ENCODE measurements at regions not wholly inside any gene's neighbourhood (a gene's known extent, or its start where the extent isn't known, plus 50 kb on each side); places are given as distances from the start of the nearest gene placed in this dataset.

DNA sequence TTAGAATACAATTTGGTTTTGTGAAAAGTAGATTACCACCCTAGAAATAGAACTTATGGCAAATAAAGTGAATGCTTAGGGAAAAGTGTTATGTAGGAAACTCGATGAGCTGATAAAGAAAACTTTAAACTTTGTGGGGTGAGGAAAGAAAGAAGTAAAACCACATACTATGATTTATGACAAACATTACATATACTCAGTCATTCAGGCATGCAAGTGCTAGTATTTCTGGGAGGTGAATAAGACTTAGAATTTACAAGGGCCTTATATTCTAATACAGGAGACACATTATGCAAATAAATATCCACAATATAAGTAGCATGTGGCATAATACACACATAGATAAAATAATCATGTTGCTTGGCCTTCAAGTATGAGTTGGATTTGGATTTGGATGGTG lies 618.1 kb downstream of the XIRP2 start:
- TF ChIP-seq POLR2A (IDR thresholded peaks at IDR 0.05; ENCODE audit: low read depth) (no peak), EP300 (IDR thresholded peaks at IDR 0.05) (no peak)
- TF ChIP-seq, protein P1, sequence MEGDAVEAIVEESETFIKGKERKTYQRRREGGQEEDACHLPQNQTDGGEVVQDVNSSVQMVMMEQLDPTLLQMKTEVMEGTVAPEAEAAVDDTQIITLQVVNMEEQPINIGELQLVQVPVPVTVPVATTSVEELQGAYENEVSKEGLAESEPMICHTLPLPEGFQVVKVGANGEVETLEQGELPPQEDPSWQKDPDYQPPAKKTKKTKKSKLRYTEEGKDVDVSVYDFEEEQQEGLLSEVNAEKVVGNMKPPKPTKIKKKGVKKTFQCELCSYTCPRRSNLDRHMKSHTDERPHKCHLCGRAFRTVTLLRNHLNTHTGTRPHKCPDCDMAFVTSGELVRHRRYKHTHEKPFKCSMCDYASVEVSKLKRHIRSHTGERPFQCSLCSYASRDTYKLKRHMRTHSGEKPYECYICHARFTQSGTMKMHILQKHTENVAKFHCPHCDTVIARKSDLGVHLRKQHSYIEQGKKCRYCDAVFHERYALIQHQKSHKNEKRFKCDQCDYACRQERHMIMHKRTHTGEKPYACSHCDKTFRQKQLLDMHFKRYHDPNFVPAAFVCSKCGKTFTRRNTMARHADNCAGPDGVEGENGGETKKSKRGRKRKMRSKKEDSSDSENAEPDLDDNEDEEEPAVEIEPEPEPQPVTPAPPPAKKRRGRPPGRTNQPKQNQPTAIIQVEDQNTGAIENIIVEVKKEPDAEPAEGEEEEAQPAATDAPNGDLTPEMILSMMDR (IDR thresholded peaks at IDR 0.05): no peak

Measured in esophagus muscularis mucosa (tissue), 4 donors.